ENCODE measurements at regions not wholly inside any gene's neighbourhood (a gene's known extent, or its start where the extent isn't known, plus 50 kb on each side); places are given as distances from the start of the nearest gene placed in this dataset.

DNA sequence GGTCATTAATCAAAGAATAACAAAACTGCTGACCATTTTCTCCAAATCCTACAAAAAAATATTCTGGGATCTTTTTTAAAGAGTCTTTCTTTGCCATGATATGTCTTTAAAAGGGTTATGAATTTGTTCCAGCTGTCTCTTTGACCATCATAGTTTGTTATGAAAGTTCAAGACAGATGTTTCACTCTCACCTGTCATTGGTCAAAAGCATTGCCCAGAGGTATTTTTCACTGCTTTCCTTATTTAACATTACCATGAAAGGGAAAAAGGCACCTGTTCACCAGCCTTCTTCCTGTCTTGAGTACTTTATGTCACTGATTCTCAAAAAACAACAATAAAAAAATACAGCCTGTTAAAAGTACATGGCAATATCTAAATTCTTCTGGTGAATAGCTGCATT is 643.8 kb downstream of the FAT4 start:
- TF ChIP-seq, protein P1, sequence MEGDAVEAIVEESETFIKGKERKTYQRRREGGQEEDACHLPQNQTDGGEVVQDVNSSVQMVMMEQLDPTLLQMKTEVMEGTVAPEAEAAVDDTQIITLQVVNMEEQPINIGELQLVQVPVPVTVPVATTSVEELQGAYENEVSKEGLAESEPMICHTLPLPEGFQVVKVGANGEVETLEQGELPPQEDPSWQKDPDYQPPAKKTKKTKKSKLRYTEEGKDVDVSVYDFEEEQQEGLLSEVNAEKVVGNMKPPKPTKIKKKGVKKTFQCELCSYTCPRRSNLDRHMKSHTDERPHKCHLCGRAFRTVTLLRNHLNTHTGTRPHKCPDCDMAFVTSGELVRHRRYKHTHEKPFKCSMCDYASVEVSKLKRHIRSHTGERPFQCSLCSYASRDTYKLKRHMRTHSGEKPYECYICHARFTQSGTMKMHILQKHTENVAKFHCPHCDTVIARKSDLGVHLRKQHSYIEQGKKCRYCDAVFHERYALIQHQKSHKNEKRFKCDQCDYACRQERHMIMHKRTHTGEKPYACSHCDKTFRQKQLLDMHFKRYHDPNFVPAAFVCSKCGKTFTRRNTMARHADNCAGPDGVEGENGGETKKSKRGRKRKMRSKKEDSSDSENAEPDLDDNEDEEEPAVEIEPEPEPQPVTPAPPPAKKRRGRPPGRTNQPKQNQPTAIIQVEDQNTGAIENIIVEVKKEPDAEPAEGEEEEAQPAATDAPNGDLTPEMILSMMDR (IDR thresholded peaks at IDR 0.05; ENCODE audit: borderline replicate concordance, insufficient read depth, low read depth, low read length), result no peak
- H3K4me3 ChIP-seq (ENCODE audit: low read depth, low read length), result no peak overlapping the region

DNA sequence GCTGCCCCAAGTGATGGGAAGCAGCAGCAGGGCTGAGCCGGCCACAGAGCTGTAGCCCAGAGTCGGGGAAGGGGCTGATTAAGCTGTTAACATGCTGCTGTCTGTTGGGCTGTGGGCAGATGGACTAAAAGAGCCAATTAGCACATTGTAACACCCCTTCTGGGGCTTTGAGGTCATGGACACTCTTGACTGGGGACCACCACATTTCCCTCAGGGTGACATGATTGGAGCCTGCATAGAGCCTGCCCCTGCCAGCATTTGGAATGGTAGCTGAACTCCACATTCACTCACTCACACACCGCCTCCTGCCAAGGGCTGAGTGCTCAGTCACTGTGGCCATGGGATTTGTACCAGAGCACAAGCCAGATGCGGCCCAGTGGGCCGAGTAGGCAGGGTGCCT is 646.9 kb downstream of the FAT4 start:
- TF ChIP-seq, protein P1 (IDR thresholded peaks at IDR 0.05; ENCODE audit: borderline replicate concordance, insufficient read depth, low read depth, low read length), result no peak
- H3K4me3 ChIP-seq (ENCODE audit: low read depth, low read length), result no peak overlapping the region

DNA sequence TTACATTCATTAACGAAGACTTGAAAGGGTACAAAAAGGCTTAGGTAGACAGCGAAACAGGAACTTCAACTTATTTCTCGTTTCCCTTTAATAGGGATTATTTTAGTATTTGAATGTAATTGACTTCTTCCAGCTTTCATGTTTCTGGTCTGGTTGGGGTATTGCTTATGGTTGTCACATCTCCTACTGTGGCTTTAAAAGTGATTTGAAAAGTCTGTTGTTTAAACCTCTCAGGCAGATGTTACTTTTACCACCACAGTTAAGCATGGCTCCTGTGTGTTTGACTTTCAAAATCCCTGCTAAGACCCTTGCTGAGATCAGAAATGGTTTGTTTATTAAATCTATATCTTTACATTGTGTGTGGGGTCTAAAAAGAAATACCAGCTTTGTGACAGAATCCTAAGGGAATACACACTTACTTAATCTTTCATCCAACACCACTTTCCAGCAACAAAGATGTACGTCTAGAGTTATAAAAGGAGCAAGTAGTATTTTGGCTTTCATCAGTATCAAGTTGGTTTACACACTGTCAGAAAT is 661.2 kb downstream of the FAT4 start:
- TF ChIP-seq, protein P1 (IDR thresholded peaks at IDR 0.05; ENCODE audit: borderline replicate concordance, insufficient read depth, low read depth, low read length), result no peak
- no peak overlapping the region for H3K4me3 ChIP-seq (ENCODE audit: low read depth, low read length)

DNA sequence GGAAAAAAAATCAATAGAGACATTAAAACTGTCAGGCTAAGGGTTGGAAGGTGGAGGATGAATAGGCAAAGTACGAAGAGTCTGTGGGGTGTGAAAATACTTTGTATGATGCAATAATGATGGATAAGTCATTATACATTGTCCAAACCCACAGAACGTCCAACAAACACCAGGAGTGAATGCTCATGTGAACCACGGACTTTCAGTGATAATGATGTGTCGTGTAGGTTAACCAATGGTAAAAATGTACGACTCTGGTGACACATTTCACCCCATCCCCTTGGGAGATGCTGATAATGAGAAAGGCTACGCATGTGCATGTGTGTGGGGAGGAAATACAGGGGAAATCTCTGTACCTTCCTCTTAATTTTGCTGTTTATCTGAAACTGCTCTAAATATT is 665.2 kb downstream of the FAT4 start:
- TF ChIP-seq, protein P1 (IDR thresholded peaks at IDR 0.05; ENCODE audit: borderline replicate concordance, insufficient read depth, low read depth, low read length), result no peak
- H3K4me3 ChIP-seq (ENCODE audit: low read depth, low read length), result no peak overlapping the region

DNA sequence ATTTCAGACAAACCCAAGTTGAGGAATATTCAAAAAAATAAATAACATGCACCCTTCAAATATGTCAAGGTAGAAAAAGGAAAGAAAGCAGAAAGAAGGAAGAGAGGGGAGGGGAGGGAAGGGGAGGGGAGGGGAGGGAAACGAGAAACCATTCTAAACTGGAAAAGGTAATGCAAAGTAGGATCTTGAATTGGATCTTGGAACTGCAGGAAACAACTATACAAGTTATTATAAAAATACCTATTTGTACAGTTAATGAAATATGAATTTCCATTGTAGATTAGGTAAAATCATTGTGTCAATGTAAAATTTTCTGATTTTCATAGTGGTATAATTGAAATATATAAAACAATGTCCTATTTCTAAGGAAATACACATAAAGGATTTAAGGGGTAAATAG is 668.4 kb downstream of the FAT4 start:
- H3K4me3 ChIP-seq (ENCODE audit: low read depth, low read length), result no peak overlapping the region
- TF ChIP-seq, protein P1 (IDR thresholded peaks at IDR 0.05; ENCODE audit: borderline replicate concordance, insufficient read depth, low read depth, low read length), result no peak

DNA sequence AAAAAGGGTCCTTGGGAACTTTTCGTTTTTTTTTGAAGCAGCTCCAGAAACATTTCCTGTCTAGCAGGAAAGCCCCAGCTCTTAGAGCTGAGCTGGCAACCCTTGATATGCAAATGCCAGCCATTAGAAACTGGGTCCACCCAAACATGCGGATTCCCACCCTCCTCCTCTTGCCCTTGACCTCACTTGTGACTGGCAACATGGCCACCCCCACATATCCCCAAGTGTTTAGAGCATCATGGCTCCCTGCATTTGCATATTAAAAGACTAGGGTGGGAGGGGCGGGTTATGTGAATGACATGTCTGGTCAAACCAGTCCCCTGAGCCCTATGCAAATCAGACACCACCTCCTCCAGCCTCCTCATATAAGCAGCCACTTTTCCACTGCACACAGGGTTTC is 671.1 kb downstream of the FAT4 start:
- H3K4me3 ChIP-seq (ENCODE audit: low read depth, low read length), result no peak overlapping the region
- TF ChIP-seq, protein P1 (IDR thresholded peaks at IDR 0.05; ENCODE audit: borderline replicate concordance, insufficient read depth, low read depth, low read length), result no peak

DNA sequence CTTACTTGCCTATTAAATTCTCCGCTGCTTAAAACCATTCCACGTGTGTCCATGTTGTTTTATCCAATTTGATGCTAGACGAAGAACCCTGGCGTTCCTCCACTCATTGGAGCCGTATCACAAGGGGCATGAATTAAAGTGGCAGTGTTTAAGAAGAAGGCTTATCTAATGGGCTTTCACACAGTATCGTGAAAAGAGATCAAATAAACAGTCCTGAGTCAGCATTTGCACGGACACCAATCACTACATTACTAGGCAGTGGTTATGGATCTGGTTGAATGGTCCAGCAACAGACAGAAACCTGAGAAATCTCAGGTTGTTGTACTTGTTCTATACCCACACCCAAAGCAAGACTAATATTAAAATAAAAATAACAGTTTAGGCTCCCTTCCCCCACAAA is 671.6 kb downstream of the FAT4 start:
- no peak overlapping the region for H3K4me3 ChIP-seq (ENCODE audit: low read depth, low read length)
- TF ChIP-seq, protein P1 (IDR thresholded peaks at IDR 0.05; ENCODE audit: borderline replicate concordance, insufficient read depth, low read depth, low read length), result no peak

All from GM12875 (cell line).